Kidney (tissue), 13 donors: ENCODE measurements at regions not wholly inside any gene's neighbourhood (a gene's known extent, or its start where the extent isn't known, plus 50 kb on each side); places are given as distances from the start of the nearest gene placed in this dataset.

Experiments
- DNase-seq, 5 donors: peaks; one replicate each; pipeline ENCODE4 v3.0.0-alpha.2; 2013 to 2020
- FAIRE-seq: peaks from 2 replicates; lab custom pipeline; 2012; peaks lifted over from hg19 to GRCh38; lab: Jason Lieb, UNC
- H3K27ac ChIP-seq, 2 donors: one replicate each; pipeline ENCODE4 v1.7.0; 2013; ENCODE audit warnings: low read depth in 2 of 2, low read length in 2 of 2, inconsistent platforms in 1 of 2
- H3K27me3 ChIP-seq: one replicate; pipeline ENCODE4 v1.7.1; 2013; ENCODE audit warnings: low read length, inconsistent platforms; ENCODE audit not compliant: control insufficient read depth, insufficient read depth
- H3K36me3 ChIP-seq, 3 donors: one replicate each; pipeline versions ENCODE4 v1.7.0 to v1.7.1; 2013; ENCODE audit warnings: low read length in 3 of 3, control low read depth in 1 of 3, inconsistent platforms in 1 of 3; ENCODE audit not compliant: insufficient read depth in 3 of 3, control insufficient read depth in 2 of 3
- H3K4me1 ChIP-seq, 3 donors: one replicate each; pipeline versions ENCODE4 v1.7.0 to v1.7.1; 2013; ENCODE audit warnings: low read length in 3 of 3, inconsistent platforms in 1 of 3, low read depth in 1 of 3; ENCODE audit not compliant: control insufficient read depth in 2 of 3, insufficient read depth in 2 of 3
- H3K4me3 ChIP-seq, 3 donors: one replicate each; pipeline versions ENCODE4 v1.7.0 to v1.8.1; 2013; ENCODE audit warnings: low read length in 3 of 3, control low read depth in 1 of 3, inconsistent platforms in 1 of 3
- H3K9ac ChIP-seq, 3 donors: one replicate each; pipeline versions ENCODE4 v1.7.0 to v1.7.1; 2013; ENCODE audit warnings: low read length in 3 of 3, control low read depth in 1 of 3, inconsistent platforms in 1 of 3
- H3K9me3 ChIP-seq, 3 donors: one replicate each; pipeline versions ENCODE4 v1.7.0 to v1.7.1; 2013; ENCODE audit warnings: low read length in 3 of 3, control low read depth in 1 of 3, inconsistent platforms in 1 of 3; ENCODE audit not compliant: control insufficient read depth in 2 of 3, insufficient read depth in 1 of 3
- intact Hi-C: fragments of 100-400 bp; cut with DNase I; formaldehyde crosslinking; loops from one replicate; pipeline ENCODE4 v1.11.1; 2022
- TF ChIP-seq, protein P1 (sequence below): IDR thresholded peaks from 3 replicates; pipeline ENCODE4 v1.5.1; 2012; ENCODE audit warnings: mild to moderate bottlenecking, moderate library complexity, borderline replicate concordance; ENCODE audit not compliant: insufficient read depth; ENCODE audit errors: extremely low read depth
- donor health status: control.
- donor health status: control.
- donor health status: control.
- donor health status: control.
- donor health status: control.
- donor health status: DM: yes; HTN: yes; CAD: no.
- donor health status: Normal renal cell carcinoma (clear cell type).

DNA sequence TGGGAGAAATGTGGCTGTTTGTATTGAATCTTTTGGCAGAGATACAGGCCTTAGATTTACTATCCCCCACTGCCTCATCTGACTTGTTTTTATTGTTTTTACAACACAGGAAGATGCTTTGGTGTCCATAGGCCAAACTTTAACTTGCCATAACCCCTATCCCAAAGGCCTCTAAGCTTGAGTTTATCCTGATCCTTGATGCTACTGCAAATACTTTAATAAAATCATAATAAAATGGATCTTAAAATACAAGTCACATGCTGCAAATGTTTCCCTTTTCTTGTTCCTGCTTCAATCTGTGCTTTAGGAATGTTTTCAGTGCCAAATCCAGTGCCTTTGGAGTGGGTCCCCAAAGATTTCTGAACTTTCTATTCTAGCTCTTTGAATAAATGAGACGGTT, 770.6 kb downstream of the DACH1 start:
- TF ChIP-seq, protein P1, sequence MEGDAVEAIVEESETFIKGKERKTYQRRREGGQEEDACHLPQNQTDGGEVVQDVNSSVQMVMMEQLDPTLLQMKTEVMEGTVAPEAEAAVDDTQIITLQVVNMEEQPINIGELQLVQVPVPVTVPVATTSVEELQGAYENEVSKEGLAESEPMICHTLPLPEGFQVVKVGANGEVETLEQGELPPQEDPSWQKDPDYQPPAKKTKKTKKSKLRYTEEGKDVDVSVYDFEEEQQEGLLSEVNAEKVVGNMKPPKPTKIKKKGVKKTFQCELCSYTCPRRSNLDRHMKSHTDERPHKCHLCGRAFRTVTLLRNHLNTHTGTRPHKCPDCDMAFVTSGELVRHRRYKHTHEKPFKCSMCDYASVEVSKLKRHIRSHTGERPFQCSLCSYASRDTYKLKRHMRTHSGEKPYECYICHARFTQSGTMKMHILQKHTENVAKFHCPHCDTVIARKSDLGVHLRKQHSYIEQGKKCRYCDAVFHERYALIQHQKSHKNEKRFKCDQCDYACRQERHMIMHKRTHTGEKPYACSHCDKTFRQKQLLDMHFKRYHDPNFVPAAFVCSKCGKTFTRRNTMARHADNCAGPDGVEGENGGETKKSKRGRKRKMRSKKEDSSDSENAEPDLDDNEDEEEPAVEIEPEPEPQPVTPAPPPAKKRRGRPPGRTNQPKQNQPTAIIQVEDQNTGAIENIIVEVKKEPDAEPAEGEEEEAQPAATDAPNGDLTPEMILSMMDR, result no peak
- intact Hi-C loops, result no loop called here
- no peaks in the 10 kb centered on the region for H3K9me3 ChIP-seq
- FAIRE-seq (no peak), DNase-seq (peak in 1 of 5 donors; percentile 2)
- H3K4me1 ChIP-seq, result no peaks in the 10 kb centered on the region
- no peaks in the 10 kb centered on the region for H3K27me3 ChIP-seq
- H3K9ac ChIP-seq, result no peak overlapping the region
- H3K36me3 ChIP-seq, result no peaks in the 10 kb centered on the region
- no peak overlapping the region for H3K27ac ChIP-seq
- no peak overlapping the region for H3K4me3 ChIP-seq

DNA sequence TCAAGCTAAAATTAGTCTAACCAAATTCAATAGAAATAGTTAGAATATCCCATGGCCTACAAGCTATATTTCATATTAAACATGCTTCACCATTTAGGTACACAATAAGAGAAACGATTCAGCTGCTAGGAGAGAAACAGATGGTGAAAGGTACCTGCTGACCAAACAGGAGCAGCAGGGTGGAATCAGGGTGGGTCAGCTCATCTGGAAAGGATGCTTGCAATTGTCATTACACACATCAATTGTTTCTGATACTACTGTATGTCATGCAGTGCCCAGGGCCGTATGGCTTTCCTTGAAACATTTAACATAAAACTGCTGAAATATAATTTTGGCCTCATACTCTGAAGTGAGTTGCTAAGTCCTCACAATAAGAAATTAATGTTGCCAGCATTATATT, 776.0 kb downstream of the DACH1 start:
- no peak for FAIRE-seq

DNA sequence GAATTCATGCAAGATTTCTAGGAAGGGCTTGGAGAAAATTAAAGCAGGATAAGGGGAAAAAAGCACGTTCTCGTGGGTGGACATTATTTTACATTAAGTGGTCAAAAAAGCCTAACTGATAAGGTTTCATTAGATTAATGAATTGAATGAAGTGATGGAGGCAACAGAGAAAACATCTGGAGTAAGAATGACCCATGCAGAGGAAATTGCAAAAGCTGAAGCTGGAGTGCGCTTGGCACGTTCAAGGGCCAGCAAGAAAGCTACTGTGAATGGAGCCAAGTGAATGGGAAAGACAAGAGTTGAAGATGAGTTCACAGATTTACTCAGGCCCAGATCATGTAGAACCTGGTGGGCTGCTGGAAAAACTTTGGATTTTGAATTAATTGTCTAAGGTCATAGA, 777.9 kb downstream of the DACH1 start:
- no peaks in the 10 kb centered on the region for H3K9me3 ChIP-seq
- FAIRE-seq (no peak), DNase-seq (no peak)
- no peaks in the 10 kb centered on the region for H3K27me3 ChIP-seq
- intact Hi-C loops, result no loop called here
- H3K9ac ChIP-seq, result no peak overlapping the region
- H3K4me1 ChIP-seq, result no peaks in the 10 kb centered on the region
- TF ChIP-seq, protein P1, result no peak
- H3K27ac ChIP-seq, result no peak overlapping the region
- H3K36me3 ChIP-seq, result no peaks in the 10 kb centered on the region
- no peak overlapping the region for H3K4me3 ChIP-seq

More for the DNA sequence above, 776.0 kb downstream of the DACH1 start:
- H3K4me1 ChIP-seq, result no peaks in the 10 kb centered on the region
- no peak overlapping the region for H3K9ac ChIP-seq
- TF ChIP-seq, protein P1, result no peak
- no peak overlapping the region for H3K4me3 ChIP-seq
- H3K27ac ChIP-seq, result no peak overlapping the region
- H3K36me3 ChIP-seq, result no peaks in the 10 kb centered on the region
- no peaks in the 10 kb centered on the region for H3K27me3 ChIP-seq
- H3K9me3 ChIP-seq, result no peaks in the 10 kb centered on the region
- no peak for DNase-seq
- intact Hi-C loops, result no loop called here

DNA sequence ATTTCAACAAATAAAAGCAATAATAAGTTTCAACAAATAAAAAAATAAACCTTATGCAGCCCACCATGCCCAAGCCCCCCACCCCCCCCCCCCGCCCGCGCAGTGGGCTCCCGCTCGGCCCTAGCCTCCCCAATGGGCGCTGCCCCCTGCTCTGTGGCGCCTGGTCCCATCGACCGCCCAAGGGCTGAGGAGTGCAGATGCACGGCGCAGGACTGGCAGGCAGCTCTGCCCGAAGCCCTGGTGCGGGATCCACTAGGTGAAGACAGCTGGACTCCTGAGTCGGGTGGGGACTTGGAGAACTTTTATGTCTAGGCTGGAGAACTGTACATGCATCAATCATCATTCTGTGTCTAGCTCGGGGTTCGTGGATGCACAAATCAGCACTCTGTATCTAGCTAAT, 779.6 kb downstream of the DACH1 start:
- Histone ChIP-seq H3K4me3 (no peak overlapping the region), H3K36me3 (no peaks in the 10 kb centered on the region), H3K27me3 (no peaks in the 10 kb centered on the region), H3K9me3 (no peaks in the 10 kb centered on the region), H3K9ac (no peak overlapping the region), H3K4me1 (no peaks in the 10 kb centered on the region), H3K27ac (no peak overlapping the region)
- DNase-seq, result no peak
- intact Hi-C loops, result no loop called here
- FAIRE-seq, result no peak
- TF ChIP-seq, protein P1, result no peak
